Stimulated activated CD4-positive, alpha-beta T cell treated with anti-CD3 and anti-CD28 coated beads, Interleukin-1b, Interleukin-23, amount 100 ng/mL, for 1 hour (primary cell): ENCODE measurements at regions not wholly inside any gene's neighbourhood (a gene's known extent, or its start where the extent isn't known, plus 50 kb on each side); places are given as distances from the start of the nearest gene placed in this dataset.
"Not testable (repeated sequence)": the region's sequence is repeated elsewhere in the genome, so short reads cannot be mapped to it uniquely, and the experiment has no call there.

Source experiments
- DNase-seq, 2 donors: peaks; one replicate each; pipeline ENCODE4 v3.0.0-alpha.2; 2020; ENCODE audit warnings: low read depth in 2 of 2

- no peak for DNase-seq
These were observed 195.5 kb downstream of the BCL11A start for GRCh38 chr2:60357996-60358395.

GRCh38 chr2:60356346-60356745 lies 197.1 kb downstream of the BCL11A start:
- DNase-seq = no peak

GRCh38 chr2:60355849-60356261 lies 197.6 kb downstream of the BCL11A start:
- DNase-seq = no peak

GRCh38 chr2:60354713-60355112 lies 198.7 kb downstream of the BCL11A start:
- no peak for DNase-seq

- no peak for DNase-seq
These were observed 199.6 kb downstream of the BCL11A start for GRCh38 chr2:60353863-60354262.

- DNase-seq = no peak
These were observed 200.1 kb downstream of the BCL11A start for GRCh38 chr2:60353406-60353800.

- no peak for DNase-seq
These were observed 200.7 kb downstream of the BCL11A start for GRCh38 chr2:60352491-60353405.

- no peak for DNase-seq
These were observed 201.7 kb downstream of the BCL11A start for GRCh38 chr2:60351802-60352201.

GRCh38 chr2:60351321-60351720 lies 202.1 kb downstream of the BCL11A start:
- no peak for DNase-seq

GRCh38 chr2:60350791-60351190 lies 202.7 kb downstream of the BCL11A start:
- no peak for DNase-seq

GRCh38 chr2:60347781-60348180 lies 205.7 kb downstream of the BCL11A start:
- no peak for DNase-seq

- not testable (repeated sequence) for DNase-seq
These were observed 211.0 kb downstream of the BCL11A start for GRCh38 chr2:60342491-60342890.

- DNase-seq = no peak
These were observed 212.3 kb downstream of the BCL11A start for GRCh38 chr2:60341151-60341550.

GRCh38 chr2:60339286-60339685 lies 214.2 kb downstream of the BCL11A start:
- no peak for DNase-seq

GRCh38 chr2:60337142-60337497 lies 216.3 kb downstream of the BCL11A start:
- no peak for DNase-seq

- no peak for DNase-seq
These were observed 216.9 kb downstream of the BCL11A start for GRCh38 chr2:60336442-60337141.

- no peak for DNase-seq
These were observed 217.8 kb downstream of the BCL11A start for GRCh38 chr2:60335533-60336237.

GRCh38 chr2:60334610-60335009 lies 218.8 kb downstream of the BCL11A start:
- DNase-seq = no peak

GRCh38 chr2:60333264-60333663 lies 220.2 kb downstream of the BCL11A start:
- no peak for DNase-seq

GRCh38 chr2:60331115-60331809 lies 222.2 kb downstream of the BCL11A start:
- no peak for DNase-seq

GRCh38 chr2:60329225-60329624 lies 224.2 kb downstream of the BCL11A start:
- DNase-seq = no peak

GRCh38 chr2:60324536-60324935 lies 228.9 kb downstream of the BCL11A start:
- DNase-seq = no peak
